ENCODE measurements at regions not wholly inside any gene's neighbourhood (a gene's known extent, or its start where the extent isn't known, plus 50 kb on each side); places are given as distances from the start of the nearest gene placed in this dataset.

DNA sequence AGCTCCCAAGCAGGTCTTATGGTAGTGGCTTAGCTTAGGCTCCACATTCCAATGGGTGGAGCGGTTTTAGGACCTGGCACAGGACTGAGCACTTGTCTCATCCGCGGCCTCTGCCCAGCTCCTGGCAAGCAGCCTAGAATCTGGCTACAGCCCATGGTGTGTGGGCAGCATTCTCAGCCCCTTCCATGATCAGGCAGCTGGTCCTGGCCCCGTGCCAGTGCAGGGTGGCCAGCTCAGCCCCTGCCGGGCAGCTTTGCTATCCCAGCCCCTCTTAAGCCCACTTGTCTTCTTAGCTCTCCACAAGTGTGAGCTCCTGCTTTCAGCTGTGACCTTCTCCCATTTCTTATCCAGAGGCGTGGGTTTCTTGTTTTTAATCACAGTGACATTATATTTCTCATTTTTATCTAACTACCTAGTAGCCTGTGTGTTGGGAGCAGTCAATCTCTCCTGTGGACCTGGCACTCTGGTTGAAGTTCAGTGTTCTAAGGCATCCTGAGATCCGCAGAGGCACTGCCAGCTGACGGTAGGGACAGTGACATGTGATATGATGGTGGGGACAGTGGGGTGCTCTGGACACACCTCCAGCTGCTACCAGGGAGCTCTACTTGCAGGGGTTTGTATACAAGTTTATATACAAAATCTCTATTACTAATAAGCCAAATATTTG, 84.5 kb upstream of the PRNP start:
- no peak overlapping the region for H3K4me3 ChIP-seq (ENCODE audit: low read depth, low read length)

DNA sequence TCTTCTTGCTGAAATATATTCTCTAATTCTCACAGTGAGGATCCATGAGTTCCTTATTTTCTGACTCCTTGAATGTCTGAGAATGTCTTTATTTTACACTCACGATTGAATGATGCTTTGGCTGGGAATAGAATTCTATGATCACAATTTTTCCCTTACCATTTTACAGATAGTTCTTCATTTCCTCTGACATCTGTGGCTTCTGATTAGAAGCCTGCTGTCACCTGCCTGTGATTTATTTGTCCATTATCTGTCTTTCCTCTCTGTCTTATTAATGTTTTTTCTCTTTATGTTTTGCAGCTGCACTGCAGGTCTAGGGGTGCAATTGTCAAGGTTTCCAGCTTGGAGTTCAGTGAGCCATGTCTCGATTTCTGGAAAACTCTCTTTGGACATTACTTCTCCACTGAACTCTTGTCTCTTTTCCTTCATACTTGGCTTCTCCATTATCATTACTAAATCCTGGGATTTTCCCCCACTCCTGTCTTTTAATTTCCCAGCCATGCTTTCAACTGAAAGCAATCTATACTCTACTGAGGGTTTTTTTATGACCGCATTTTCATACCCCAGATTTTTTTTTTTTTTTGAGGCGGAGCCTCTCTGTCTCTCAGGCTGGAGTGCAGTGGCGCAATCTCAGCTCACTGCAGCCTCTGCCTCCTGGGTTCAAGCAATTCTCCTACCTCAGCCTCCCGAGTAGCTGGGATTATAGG, 85.8 kb upstream of the PRNP start:
- no peak overlapping the region for H3K4me3 ChIP-seq (ENCODE audit: low read depth, low read length)

DNA sequence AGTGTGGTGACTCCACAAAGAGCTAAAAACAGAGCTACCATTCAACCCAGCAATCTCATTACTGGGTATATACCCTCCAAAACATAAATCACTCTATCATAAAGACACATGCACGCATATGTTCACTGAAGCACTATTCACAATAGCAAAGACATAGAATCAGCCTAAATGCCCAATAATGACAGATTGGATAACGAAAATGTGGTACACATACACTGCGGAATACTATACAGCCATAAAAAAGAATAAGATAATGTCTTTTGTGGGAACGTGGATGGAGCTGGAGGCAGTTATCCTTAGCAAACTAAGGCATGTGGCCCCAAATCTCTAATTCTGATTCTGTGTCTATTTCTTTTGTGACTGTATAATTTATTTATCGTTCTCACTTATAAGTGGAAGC, 89.0 kb upstream of the PRNP start:
- no peak overlapping the region for H3K4me3 ChIP-seq (ENCODE audit: low read depth, low read length)

DNA sequence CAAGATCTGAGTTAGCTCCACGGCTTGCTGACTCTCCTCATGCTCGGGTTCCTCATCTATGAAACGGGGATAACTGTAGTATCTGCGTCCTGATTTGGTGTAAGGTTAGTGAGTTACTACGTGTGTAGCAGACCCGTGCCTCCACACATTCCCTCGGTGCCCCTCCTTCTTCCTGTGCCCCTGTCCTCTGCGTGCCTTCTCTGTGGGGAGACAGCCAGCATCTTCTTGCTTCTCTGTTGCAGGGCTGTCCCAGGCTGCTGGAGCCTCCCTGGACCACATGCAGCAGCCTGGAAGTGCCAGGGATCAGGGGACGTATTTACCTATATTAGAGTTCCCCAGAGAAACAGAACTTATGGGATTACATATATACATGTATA, 93.1 kb upstream of the PRNP start:
- no peak overlapping the region for H3K4me3 ChIP-seq (ENCODE audit: low read depth, low read length)

DNA sequence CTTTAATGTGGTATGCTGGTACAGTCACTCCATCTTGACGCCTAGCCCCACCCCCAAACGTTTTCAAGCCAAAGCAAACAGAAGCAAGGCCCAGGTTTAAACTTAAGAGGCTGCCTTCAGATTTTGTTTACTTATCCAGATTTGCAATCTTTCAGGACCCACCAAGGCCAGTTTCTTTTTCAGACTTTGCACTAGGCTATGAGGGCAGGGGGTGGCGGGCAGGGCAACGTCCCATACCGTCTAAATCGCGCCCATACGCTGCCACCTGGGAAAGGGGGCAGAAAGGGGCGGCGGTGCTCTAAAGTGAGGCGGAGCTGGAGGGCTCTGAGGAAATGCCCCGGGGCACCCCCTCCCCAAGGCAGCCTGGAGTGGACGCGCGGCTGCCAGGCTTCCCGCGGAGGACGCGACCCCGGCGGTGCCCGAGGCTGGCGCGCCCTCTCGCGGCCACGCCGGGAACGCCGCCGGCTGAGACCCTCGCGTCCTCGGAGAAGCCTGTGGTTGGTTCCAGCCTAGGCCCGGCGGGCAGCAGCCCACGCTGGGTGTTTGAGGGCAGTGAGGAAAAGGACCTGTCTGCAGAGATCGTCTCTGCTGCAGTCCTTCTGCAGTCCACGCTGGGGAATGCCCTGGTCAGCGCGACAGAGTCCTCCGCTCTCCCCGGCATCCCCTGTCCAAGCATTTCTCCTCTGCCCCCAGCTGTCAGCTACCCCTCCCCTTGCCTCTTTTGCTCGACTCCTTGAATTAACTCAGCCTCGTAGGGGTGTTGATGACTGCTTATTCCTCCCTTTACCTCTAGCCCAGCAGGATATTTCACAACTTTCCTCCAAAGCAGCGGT, 93.7 kb upstream of the PRNP start:
- H3K4me3 ChIP-seq (ENCODE audit: low read depth, low read length): peak overlapping the region; percentile 18

DNA sequence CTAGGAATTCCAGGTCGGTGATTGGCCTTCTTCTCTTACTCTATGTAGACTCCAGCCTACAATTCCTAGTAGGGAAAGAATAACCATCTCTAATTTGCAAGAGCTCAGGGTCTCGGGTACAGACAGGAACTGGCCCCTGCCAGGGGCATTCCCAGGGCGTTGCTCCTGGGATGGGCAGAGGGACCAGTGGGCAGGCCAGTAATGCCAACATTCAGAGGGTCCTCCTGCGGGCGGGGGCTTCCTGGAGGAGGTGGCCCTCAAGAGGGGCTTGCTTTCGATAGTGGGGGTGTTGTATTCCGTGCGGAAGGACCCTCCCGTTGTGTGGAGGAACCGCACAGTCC, 94.3 kb upstream of the PRNP start:
- H3K4me3 ChIP-seq (ENCODE audit: low read depth, low read length): no peak overlapping the region

DNA sequence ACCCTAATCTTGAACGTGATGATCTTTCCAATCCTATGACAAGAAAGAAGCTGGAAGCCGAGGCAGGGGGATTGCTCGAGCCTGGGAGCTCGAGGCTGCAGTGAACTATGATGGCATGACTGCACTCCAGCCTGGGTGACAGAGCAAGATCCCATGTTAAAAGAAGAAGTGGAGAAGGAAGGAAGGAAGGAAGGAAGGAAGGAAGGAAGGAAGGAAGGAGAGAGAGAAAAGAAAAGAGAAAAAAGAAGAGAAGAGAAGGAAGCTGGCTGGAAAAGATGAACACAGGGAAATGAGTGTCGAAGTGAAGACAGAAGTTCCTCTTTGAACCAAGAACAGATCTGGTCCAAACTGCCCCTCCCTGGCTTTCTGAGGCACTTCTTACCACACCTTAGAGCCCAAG, 100.5 kb upstream of the PRNP start:
- no peak overlapping the region for H3K4me3 ChIP-seq (ENCODE audit: low read depth, low read length)

DNA sequence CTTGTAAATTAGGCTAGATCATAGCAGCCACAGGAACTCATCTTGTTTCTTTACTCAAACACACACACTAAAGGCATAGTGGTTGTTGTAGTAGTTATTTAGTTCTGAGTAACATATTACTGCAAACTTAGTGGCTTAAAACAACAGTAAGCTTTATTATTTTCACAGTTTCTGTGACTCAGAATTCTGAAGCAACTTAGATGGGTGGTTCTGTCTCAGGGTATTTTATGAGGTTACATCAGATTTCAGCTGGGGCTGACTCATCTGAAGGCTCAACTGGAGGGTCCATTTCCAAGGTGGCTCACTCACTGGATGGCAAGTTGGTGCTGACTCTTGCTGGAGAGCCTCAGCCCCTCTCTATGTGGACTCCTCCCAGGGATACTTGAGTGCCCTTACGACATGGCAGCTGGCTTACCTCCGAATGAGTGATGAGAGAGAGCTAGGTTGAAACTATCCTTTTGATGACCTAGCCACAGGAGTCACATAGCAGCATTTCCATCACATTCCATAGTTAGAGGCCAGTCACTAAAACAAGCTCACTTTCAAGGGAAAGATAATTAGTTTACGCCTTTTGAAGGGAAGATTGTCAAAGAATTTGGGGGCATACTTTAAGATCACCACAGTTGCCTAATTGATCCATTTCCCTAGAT, 101.0 kb upstream of the PRNP start:
- no peak overlapping the region for H3K4me3 ChIP-seq (ENCODE audit: low read depth, low read length)

DNA sequence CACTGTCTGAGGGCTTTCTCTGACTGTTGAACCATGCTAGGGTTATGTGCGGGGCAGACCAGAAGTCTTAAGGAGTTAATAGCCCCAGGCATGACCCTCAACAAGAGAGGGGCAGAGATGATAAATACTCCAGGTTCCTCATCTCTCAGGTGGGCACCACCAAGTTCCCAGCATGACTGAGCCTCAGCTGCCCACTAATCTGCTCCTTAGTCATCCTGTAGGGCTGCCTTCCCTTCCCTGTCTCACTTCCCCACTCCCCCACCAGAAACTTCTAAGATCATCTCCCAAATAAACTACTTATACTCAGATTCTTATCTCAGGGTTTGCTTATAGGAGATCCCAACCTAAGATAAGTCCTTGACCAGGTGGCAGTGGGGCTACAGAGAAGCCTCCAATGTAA, 101.7 kb upstream of the PRNP start:
- H3K4me3 ChIP-seq (ENCODE audit: low read depth, low read length): no peak overlapping the region

DNA sequence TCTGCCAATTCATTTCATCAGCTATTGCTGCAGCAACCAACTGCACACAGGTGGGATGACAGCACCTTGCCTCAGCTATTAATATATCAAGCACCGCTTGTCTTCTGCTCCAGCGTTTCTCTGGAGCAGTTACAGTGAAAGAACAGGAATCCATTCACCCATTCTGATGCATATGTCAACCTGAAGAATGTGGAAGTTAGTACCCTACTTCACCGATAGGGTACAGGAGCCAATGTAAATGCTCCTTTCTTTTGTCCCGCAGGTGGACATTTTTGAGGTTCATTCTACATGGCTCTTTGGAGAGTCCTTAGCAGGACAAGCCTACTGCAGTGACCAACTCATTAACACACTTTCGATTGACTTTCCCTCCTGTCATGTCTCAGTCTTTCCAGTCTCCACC, 104.4 kb upstream of the PRNP start:
- no peak overlapping the region for H3K4me3 ChIP-seq (ENCODE audit: low read depth, low read length)

DNA sequence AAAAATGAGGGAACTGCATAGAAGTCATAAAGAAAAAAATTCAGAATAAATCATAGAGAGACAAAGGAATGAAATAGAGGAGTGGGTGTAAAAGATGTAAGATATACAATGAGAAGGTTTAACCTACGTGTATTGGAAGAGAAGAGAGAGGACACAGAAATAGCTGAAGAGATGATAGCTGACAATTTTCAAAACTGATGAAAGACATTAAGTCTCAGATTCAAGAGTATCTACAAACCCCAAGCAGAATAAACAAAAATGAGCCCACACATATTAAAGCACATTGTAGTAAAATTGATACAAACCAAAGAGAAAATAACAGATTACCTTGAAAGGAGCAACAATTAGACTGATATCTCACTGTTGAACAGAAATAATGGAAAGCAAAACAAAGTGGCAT, 107.9 kb upstream of the PRNP start:
- no peak overlapping the region for H3K4me3 ChIP-seq (ENCODE audit: low read depth, low read length)

DNA sequence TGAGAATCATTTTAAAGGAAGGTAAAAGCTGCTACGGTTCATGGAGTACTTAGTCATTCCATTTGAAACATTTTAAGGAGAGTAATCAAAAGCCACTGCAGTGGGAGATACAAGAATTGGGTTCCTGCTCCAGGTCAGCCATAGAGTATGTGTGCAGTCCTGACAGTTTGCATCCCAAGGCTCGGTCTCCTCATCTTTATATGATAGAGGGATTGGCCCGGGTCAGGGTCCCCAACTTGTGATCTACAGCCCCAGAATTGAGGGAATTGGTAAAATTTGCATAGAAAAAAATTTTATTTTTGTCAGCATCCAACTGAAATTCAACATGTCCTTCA, 111.9 kb upstream of the PRNP start:
- H3K4me3 ChIP-seq (ENCODE audit: low read depth, low read length): no peak overlapping the region

DNA sequence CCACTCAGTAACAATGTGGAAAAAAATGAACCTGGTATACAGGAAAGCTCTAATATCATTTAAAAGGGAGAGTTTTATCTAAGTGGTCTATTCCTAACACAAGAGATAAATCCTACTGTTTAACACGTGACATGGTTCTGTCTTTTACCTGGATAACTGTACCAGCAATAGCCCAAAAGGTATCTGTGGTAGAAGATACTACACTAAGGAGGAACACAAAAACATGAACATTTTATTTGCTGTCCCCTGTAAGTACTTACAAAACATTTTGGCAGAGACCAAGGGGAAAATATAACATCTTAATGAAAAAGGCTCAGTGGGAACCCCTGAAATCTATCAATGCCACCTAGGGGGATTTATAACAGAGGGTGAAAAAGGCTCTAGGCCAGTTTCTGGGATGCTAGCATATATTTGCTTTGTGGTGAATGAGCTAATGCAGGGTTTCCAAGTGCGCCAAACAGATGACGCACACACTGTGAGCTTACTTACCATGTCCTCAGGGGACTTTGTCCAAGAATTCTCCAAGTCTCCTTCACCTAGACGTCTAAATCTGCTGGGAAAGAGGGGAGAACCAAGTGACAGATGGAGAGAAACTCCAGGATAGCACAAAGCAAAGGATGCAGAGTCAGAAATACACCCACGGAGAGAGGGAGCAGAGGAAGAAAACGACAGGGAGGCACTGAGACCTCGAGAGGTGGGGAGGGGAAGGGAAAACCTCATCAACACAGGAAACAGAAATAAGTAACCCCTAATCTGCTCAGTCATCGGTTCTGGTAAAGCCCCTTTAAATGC, 112.5 kb upstream of the PRNP start:
- no peak overlapping the region for H3K4me3 ChIP-seq (ENCODE audit: low read depth, low read length)

DNA sequence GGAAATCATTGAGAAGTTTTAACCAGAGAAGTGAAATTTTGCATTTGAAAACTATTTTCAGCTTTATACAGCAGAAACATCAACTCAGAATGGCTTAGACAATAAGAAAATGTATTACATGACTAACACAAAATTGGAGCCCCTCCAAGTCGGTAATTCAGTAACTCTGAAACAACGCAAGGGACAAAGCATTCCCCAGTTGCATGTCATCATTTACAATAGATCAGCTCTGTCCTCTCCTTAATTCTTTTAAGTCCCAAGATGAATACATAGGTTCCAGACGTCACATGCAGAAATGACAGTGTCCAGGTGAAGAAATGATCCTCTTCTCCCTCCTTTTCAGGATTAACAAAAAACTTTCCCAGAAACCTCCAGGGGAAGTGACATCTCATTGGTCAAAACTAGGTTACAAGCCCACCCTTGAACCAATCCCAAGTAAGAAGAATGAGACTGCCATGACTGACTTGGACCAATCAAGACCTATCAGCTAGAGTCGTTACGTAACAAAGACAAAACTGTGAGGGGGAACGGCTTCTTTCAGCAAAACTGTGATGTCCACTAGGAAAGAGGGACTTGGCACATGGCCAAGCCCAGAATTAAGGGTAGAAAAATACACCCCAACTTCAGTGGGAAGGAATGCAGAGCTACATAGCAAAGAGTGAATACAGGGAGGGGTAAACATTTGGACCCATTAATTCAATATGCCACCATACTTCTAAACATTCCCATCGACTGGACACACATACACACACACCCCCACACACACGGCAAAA, 114.3 kb upstream of the PRNP start:
- no peak overlapping the region for H3K4me3 ChIP-seq (ENCODE audit: low read depth, low read length)

DNA sequence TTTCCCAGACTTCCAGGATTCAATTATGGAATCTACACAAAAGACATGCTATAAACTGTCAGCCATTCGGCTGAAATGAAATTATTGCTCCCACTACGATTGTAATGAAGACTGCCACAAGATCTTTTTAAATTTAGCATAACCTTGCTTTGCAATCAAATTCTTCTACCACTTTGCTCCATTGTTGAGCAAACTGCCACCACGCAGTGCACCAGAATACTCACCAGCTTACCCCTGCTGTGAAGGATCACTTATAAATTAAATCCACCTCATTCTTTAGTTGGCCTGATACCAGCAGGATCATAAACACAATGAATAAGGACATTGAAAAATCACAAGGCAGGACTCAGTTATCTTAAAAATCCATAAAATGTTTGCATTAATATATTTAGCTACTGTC, 116.4 kb upstream of the PRNP start:
- H3K4me3 ChIP-seq (ENCODE audit: low read depth, low read length): no peak overlapping the region

DNA sequence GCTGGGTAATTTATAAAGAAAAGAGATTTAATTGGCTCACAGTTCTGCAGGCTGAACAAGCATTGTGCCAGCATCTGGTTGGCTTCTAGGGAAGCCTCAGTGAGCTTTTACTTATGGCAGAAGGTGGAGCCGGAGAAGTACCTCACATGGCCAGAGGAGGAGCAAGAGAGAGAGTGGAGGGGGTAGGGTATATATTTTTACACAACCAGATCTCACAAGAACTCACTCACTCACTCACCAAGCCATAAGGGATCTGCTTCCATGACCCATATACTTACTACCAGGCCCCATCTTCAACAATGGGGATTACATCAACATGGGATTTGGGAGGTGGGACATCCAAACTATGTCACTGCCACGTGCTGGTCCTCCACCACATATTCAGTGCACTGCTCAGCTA, 117.2 kb upstream of the PRNP start:
- H3K4me3 ChIP-seq (ENCODE audit: low read depth, low read length): no peak overlapping the region

DNA sequence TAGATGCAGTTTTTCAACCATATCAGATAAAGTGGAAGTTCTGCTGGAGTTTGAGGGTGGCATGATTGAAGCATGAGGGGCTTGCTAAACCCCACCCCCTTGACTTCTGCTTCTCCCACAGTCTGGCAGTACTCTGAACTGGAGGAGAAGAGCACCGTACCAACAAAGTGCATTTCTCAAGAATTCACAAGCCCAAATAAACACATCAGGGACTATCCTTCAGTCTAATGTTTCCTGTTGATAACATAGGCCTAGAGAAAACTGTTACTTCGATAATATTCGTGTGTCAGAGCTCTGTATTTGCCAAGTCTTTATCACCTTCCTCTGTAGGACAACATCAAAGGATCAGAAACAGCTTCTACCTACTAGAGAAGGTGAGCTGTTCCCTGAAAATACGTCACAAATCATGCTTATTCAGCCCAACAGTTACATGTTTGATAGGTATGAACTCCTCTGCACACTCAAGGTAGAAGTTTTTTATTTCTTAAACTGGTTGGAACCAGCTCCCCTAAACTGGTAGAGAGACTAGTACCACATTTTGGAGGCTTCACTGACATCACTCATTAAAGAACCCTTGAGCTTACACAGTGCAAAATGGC, 117.8 kb upstream of the PRNP start:
- no peak overlapping the region for H3K4me3 ChIP-seq (ENCODE audit: low read depth, low read length)

DNA sequence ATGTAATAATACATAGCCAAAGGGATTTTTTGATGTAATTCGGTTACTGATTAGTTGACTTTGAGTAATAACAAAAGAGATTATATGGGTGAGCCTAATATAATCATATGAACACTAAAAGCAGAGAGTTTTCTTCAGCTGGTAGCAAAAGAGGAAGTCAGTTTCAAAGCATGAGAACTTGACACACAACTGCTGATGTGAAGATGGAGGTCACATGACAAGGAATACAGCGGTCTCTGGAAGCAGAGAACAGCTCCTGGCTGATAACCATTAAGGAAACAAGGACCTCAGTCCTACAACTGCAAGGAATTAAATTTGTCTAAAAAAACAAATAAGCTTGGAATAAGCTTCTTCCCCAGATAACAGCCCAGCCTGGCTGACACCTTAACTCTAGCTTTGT, 119.1 kb upstream of the PRNP start:
- H3K4me3 ChIP-seq (ENCODE audit: low read depth, low read length): no peak overlapping the region

DNA sequence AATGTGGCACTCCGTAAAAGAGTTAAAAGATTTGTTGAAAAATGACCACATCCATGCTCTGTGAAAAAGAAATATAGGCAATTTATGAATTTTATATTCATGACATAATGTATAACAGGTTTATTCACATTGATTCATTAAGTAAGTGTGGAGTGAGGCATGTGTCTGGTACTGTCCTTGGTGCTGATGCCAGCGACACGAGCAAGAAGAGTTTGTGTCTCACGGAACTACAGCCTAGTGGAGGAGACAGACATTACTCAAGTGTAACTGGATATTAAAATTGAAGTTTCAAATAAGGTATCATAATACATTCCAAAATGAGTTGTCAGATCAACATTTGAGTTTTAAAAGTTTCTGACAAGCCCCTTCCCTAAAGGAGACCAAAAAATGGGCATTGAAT, 122.7 kb upstream of the PRNP start:
- H3K4me3 ChIP-seq (ENCODE audit: low read depth, low read length): no peak overlapping the region

DNA sequence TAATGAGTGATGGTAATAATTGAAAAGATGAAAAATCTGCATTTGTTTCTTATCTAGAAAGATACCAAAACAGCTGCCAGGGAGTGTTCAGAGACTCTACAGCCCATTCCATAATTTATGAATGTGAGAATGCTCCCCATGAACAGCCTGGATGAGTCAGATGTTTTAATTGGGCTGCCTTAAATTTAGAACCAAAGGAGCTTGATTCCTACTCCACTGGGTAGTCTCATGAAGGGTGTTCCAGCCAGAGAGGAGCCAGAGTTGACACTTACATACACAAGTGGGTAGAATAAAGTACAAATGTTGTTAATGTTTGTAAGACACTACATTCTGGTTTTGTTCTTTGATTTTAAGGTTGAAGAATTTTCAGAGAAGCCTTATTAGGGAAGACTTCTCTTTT, 123.2 kb upstream of the PRNP start:
- H3K4me3 ChIP-seq (ENCODE audit: low read depth, low read length): no peak overlapping the region

All from iPS-11a (cell line).